A172 (cell line): ENCODE measurements at regions not wholly inside any gene's neighbourhood (a gene's known extent, or its start where the extent isn't known, plus 50 kb on each side); places are given as distances from the start of the nearest gene placed in this dataset.
A peak's percentile ranks its signal among the peaks of the same experiment; 100 is the strongest.
"Not testable (repeated sequence)": the region's sequence is repeated elsewhere in the genome, so short reads cannot be mapped to it uniquely, and the experiment has no call there.

Experiments
- DNase-seq: peaks from one replicate; pipeline ENCODE4 v3.0.0-alpha.2; 2015; ENCODE audit warnings: low spot score

DNA sequence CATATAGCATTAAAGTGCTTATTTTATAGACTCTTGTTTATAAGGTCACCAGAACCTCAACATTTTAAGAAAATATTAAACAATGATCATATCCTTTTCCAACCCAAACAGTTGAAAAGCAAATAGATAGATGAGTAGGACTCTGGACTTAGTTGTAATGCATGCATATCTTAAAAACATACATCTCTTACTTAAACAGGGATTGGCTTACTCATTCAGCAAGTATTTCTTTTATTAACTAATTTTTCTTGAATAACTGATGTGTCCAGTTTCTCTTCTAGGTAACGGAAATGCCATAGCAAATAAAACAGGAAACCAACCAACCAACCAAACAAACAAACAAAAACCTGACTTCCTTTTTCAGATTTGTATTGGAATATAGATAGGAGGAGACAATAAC, 70.9 kb upstream of the NBPF4 start:
- no peak for DNase-seq

DNA sequence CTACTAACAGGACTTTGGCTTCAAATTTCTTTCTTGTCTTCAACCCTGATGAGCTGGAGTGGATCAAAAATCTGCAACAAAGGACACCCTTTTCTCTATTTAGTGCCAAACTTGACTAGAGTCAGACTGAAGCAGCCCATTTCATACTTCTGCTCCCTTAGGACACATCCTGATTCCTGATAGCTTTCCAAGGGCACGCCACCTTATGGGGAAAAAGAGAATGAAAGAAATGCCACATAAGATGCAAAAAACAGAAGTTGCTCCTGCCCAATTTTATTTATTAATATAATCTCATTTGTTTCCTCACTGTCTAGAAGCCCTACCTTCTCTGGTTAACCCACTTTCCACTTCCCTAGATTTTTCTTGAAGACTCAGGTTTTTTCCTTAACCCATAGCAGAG, 72.7 kb upstream of the NBPF4 start:
- peak; percentile 3 for DNase-seq

DNA sequence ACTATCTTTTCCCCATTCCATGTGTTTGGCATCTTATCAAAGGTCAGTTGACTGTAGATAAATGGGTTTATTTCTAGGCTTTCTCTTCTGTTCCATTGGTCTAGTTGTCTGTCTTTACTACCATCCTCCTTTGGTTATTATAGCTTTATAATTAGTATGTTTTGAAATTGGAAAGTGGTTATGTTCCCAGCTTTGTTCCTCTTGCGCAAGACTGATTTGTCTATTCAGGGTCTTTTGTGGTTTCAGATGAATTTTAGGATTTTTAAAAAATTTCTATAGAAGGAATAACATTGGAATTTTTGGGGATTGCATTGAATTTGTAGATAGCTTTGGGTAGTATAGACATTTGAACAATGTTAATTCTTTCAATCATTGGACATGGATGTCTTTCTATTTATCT, 77.0 kb upstream of the NBPF4 start:
- no peak for DNase-seq

DNA sequence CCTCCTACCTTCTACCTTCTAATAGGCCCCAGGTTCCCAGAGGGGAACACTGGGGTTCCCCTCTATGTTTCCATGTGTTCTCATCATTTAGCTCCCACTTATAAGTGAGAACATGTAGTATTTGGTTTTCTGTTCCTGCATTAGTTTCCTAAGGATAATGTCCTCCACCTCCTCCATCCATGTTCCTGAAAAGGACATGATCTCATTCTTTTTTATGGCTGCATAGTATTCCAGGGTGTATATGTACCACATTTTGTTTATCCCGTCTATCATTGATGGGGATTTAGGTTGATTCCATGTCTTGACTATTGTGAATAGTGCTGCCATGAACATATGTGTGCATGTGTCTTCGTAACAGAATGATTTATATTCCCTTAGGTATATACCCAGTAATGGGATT, 81.5 kb upstream of the NBPF4 start:
- DNase-seq, result not testable (repeated sequence)

DNA sequence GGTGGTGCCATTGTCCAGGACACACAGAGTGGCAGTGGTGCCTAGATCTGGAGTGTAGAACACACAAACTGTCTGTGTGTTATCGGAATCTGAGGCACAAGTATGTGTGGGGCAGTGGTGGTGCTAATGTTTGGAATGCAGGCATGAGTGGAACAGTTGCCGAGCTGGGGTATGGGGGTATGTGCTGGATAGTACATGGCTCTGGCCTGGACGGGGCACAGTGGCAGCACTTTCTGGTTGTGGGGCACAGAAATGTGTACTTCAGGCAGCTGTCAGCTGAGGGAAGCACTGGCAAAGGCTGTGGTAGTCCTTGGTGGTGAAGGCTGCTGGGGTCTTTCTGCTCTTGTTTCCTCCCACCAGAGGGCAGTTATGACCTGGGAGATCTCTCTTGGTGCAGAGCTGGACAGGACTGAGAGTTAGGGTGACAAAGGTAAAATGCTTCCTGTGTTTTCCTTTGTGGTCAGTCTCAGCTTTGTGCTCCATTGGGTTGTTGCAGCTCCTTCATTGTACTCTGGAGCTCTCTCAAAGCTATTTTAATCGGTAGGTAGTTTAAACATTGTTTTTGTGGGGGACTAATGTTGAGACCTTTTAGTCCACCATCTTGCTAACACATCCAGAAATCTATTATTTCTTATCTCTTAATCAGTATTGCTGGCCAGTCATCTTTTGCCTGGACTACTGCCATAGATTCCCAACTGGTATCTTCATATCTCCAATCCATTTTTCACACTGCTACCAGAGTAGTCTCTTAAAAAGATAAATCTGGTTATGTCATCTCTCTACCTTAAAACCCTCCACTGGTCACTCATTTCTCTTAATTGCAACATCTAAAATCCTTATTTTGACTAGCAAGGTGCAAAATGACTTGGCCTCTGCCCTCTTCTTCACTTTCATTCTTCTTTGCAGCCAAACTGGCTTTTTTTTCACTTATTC, 83.9 kb upstream of the NBPF4 start:
- DNase-seq, result peak; percentile 2

DNA sequence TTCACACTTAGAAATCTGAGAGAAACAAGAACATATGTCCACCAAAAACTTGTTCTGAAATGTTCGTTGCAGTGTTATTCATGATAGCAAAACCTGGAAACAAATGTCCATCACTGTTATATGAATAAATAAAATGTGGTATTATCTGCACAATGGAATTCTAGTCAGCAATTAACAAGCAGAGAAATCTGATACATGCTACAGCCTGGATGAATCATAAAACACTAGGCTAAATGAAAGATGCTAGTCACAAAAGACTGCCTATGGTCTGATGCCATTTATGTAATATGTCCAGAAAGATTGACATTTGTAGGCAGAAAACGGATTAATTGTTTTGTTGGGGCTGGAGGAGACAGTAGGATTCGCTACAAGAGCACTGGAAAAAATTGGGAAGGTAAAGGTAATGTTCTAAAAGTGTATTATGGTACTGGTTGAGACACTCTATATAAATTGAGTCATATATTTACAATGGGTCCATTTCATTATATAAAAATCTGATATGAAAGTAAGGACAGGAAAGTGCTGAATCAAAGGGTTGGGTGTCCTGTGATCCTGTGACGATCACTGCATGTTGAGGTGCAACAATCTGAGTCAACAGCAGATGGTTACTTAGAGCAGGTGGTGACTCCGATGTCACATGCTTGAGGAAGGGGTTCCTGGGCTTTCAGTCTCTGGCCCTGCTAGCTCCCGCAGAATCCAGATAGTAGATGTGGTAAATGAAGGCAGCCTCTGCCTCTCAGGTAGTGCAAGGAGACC, 102.1 kb upstream of the NBPF4 start:
- DNase-seq, result no peak

DNA sequence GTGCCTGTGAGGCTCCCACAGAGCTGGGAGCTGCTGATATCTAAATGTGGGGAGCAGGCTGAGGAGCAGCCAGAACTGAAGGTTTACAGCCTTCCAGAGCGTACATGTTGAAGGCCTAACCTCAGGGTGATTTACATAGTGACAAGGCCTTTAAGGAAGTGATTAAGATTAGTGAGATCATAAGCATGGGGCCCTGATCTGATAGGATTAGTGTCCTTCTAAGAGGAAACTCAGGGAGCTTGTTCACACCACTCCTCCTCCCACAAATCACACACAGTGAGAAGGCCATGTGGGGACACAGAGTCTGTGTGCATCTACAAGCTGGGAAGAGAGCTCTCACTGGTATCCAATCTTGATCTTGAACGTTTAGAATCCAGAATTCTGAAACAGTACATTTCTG, 92.3 kb upstream of the NBPF6 start:
- no peak for DNase-seq

DNA sequence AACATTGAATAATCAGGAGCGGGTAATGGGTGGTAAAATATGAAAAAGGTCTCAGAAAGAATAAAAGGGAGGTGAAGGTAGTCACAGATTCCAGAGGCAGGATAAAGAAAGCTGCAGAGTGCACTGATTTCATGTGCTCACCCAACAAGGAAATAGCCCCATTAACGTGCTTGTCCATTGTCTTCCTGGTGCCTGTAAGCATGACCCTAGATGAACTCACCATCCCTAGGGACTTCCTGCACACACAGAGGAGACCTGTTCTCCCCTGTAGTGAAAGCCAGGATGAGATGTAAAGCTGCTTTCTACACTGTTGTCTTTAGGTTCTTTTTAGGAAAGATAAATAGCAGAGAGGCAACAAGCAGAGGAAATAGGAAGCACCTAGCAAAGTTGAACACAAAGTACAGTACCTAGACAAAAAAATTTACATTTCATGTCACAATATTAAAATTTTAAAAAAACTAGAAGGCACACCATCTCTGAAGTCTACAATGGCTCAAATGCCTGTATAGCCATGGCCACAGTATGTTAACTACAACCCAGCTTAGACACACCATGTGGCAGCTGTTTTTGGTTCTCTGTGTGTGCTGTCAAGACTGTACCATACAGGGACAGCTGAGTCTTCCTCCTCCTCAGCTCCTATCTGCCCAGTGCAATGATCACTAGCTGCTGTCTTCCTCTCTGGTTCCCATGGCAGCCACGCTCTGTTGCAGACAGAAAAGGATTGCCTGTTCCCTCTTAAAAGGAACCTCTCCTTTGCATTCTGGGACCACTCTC, 69.9 kb upstream of the NBPF6 start:
- DNase-seq, result not testable (repeated sequence)
